ENCODE measurements at regions not wholly inside any gene's neighbourhood (a gene's known extent, or its start where the extent isn't known, plus 50 kb on each side); places are given as distances from the start of the nearest gene placed in this dataset.

DNA sequence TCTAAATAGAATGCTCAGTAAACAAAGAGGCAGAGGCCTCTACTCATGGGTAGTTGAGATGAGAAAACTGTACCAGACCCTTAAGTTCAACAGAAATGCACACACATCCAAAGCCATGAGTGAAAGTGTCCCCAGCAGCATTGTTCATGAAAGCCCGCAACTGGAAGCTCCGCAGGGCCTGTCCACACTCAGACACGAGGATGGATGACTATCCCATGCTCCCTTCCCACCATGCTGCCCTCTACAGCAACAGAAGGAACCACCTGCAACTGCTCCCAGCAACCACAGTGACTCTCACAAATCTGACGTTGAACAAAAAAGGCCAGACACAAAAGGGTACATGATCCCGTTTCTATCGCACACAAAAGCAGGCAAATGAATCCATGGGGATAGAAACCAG lies 76.9 kb upstream of the ANO1 start:
- no peak overlapping the region for H3K4me3 ChIP-seq (ENCODE audit: low read length)
- H3K36me3 ChIP-seq (replicated peaks; ENCODE audit: low read depth, low read length) = no peaks in the 10 kb centered on the region
- H3K9me3 ChIP-seq (ENCODE audit: insufficient read depth, low read length) = no peaks in the 10 kb centered on the region
- no peak overlapping the region for H3K27ac ChIP-seq (ENCODE audit: low read length)
- H2AFZ ChIP-seq (ENCODE audit: low read depth, low read length) = no peak overlapping the region
- no peaks in the 10 kb centered on the region for H3K4me1 ChIP-seq (ENCODE audit: low read length)
- H3K4me2 ChIP-seq (ENCODE audit: low read length) = no peak overlapping the region
- TF ChIP-seq, protein P1, sequence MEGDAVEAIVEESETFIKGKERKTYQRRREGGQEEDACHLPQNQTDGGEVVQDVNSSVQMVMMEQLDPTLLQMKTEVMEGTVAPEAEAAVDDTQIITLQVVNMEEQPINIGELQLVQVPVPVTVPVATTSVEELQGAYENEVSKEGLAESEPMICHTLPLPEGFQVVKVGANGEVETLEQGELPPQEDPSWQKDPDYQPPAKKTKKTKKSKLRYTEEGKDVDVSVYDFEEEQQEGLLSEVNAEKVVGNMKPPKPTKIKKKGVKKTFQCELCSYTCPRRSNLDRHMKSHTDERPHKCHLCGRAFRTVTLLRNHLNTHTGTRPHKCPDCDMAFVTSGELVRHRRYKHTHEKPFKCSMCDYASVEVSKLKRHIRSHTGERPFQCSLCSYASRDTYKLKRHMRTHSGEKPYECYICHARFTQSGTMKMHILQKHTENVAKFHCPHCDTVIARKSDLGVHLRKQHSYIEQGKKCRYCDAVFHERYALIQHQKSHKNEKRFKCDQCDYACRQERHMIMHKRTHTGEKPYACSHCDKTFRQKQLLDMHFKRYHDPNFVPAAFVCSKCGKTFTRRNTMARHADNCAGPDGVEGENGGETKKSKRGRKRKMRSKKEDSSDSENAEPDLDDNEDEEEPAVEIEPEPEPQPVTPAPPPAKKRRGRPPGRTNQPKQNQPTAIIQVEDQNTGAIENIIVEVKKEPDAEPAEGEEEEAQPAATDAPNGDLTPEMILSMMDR (IDR thresholded peaks at IDR 0.05; ENCODE audit: low read depth, low read length) = no peak
- TF ChIP-seq EZH2phosphoT487 (IDR thresholded peaks at IDR 0.05; ENCODE audit: low read depth) = no peak
- H3K79me2 ChIP-seq (ENCODE audit: low read length) = no peaks in the 10 kb centered on the region
- peaks cover 22% of the 10 kb centered on the region for H3K27me3 ChIP-seq (ENCODE audit: low read depth, low read length)
- no peak overlapping the region for H3K9ac ChIP-seq (ENCODE audit: low read length)
- no peaks in the 10 kb centered on the region for H4K20me1 ChIP-seq (ENCODE audit: insufficient read depth, low read length)

DNA sequence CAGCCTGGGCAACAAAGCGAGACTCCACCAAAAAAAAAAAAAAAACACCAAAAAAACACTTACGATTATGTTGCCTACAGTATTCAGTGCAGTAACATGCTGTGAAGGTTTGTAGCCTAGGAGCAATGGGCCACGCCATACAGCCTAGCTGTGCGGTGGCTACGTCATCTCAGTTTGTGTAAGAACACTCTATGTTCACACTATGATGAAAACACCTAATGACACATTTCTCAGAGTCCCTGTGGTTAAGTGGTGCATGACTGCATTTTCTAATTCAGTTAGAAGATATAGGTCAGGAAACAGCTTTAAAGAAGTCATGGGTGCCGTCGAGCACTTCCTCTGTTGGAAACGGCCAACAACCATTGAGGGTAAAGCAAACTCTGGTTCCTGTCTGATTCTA lies 75.7 kb upstream of the ANO1 start:
- no peak overlapping the region for H3K4me2 ChIP-seq (ENCODE audit: low read length)

DNA sequence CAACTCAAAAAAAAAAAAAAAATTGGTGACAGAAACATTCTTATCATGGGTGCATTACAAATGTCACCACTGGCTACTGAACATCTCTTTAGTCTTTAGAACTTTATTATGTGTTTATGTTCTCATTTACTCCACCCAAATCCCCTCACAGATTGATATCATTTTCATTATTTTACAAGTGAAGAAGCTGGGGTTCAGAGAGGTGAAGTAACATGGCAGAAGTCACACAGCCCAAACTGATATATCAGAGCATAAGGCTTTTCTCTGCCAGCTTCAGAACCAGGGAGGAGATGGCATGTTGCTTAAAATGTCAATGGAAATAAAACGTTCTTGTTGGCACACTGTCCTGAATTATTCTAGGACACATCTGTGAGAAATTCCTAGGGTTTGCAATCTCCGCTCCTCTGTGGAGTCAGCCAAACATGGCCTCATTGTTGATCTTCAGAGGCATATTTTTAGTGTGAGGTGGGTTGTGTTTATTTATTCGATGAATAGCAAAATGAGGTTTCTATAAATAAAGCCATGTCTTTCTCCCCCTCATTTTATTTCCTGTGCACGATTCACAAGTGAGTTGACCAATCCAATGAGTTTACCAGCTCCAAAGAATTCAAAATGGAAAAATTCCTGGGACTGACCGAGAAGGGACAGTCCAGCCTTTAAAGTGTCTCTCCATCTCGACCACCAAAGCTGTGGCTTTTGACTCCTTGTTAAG lies 72.9 kb upstream of the ANO1 start:
- Histone ChIP-seq H3K27ac (ENCODE audit: low read length) (no peak overlapping the region), H3K9ac (ENCODE audit: low read length) (no peak overlapping the region), H4K20me1 (ENCODE audit: insufficient read depth, low read length) (no peaks in the 10 kb centered on the region), H3K4me3 (ENCODE audit: low read length) (no peak overlapping the region), H3K36me3 (replicated peaks; ENCODE audit: low read depth, low read length) (no peaks in the 10 kb centered on the region), H3K4me1 (ENCODE audit: low read length) (no peaks in the 10 kb centered on the region), H3K4me2 (ENCODE audit: low read length) (no peak overlapping the region), H2AFZ (ENCODE audit: low read depth, low read length) (no peak overlapping the region), H3K79me2 (ENCODE audit: low read length) (no peaks in the 10 kb centered on the region), H3K27me3 (ENCODE audit: low read depth, low read length) (peaks cover 12% of the 10 kb centered on the region; the same call in 1 of the 2 replicates), H3K9me3 (ENCODE audit: insufficient read depth, low read length) (no peaks in the 10 kb centered on the region)
- TF ChIP-seq, protein P1 (IDR thresholded peaks at IDR 0.05; ENCODE audit: low read depth, low read length) = no peak
- no peak for TF ChIP-seq EZH2phosphoT487 (IDR thresholded peaks at IDR 0.05; ENCODE audit: low read depth)

More for the DNA sequence above, 75.7 kb upstream of the ANO1 start:
- TF ChIP-seq EZH2phosphoT487 (IDR thresholded peaks at IDR 0.05; ENCODE audit: low read depth) = no peak
- TF ChIP-seq, protein P1 (IDR thresholded peaks at IDR 0.05; ENCODE audit: low read depth, low read length) = no peak
- Histone ChIP-seq H3K27me3 (ENCODE audit: low read depth, low read length) (peaks cover 20% of the 10 kb centered on the region), H3K27ac (ENCODE audit: low read length) (no peak overlapping the region), H2AFZ (ENCODE audit: low read depth, low read length) (no peak overlapping the region), H3K9ac (ENCODE audit: low read length) (no peak overlapping the region), H3K9me3 (ENCODE audit: insufficient read depth, low read length) (no peaks in the 10 kb centered on the region), H3K79me2 (ENCODE audit: low read length) (no peaks in the 10 kb centered on the region), H4K20me1 (ENCODE audit: insufficient read depth, low read length) (no peaks in the 10 kb centered on the region), H3K4me3 (ENCODE audit: low read length) (no peak overlapping the region), H3K36me3 (replicated peaks; ENCODE audit: low read depth, low read length) (no peaks in the 10 kb centered on the region), H3K4me1 (ENCODE audit: low read length) (no peaks in the 10 kb centered on the region)

DNA sequence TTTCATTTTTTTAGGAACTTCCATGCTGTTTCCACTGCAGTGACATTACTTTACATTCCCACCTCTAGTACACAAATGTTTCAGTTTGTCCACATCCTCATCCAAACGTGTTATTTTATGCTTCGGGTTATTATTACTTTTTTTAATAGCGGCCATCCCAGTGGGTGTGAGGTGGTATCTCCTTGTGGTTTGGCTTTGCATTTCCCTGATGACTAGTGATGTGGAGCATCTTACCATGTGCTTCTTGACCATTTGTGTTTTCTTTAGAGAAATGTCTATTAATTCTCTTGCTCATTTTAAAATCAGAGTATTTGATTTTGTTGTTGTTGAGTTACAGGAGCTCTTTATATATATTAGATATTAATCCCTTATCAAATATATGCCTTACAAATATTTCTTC lies 70.3 kb upstream of the ANO1 start:
- no peaks in the 10 kb centered on the region for H3K36me3 ChIP-seq (replicated peaks; ENCODE audit: low read depth, low read length)
- no peak overlapping the region for H3K9ac ChIP-seq (ENCODE audit: low read length)
- H3K27me3 ChIP-seq (ENCODE audit: low read depth, low read length) = peaks cover 12% of the 10 kb centered on the region; the same call in 1 of the 2 replicates
- H3K79me2 ChIP-seq (ENCODE audit: low read length) = no peaks in the 10 kb centered on the region
- no peak overlapping the region for H2AFZ ChIP-seq (ENCODE audit: low read depth, low read length)
- no peak overlapping the region for H3K4me2 ChIP-seq (ENCODE audit: low read length)
- H3K27ac ChIP-seq (ENCODE audit: low read length) = no peak overlapping the region
- H3K9me3 ChIP-seq (ENCODE audit: insufficient read depth, low read length) = no peaks in the 10 kb centered on the region
- no peaks in the 10 kb centered on the region for H4K20me1 ChIP-seq (ENCODE audit: insufficient read depth, low read length)
- no peaks in the 10 kb centered on the region for H3K4me1 ChIP-seq (ENCODE audit: low read length)
- H3K4me3 ChIP-seq (ENCODE audit: low read length) = no peak overlapping the region
- TF ChIP-seq, protein P1 (IDR thresholded peaks at IDR 0.05; ENCODE audit: low read depth, low read length) = no peak
- TF ChIP-seq EZH2phosphoT487 (IDR thresholded peaks at IDR 0.05; ENCODE audit: low read depth) = no peak
